GM23338 (cell line): ENCODE measurements at regions not wholly inside any gene's neighbourhood (a gene's known extent, or its start where the extent isn't known, plus 50 kb on each side); places are given as distances from the start of the nearest gene placed in this dataset.

Experiments used
- ATAC-seq: fragments of 200-7000 bp; cut with Tn5 transposase; 3 replicates; pipeline ENCODE4 v1.9.1; 2020
- DNase-seq: peaks from one replicate; pipeline ENCODE4 v3.0.0-alpha.2; 2015; ENCODE audit warnings: low spot score
- H2AFZ ChIP-seq: fragments of 200-600 bp; sonication (generic); 2 replicates; pipeline ENCODE4 v1.8.0; 2016; ENCODE audit warnings: antibody characterized with exemption, mild to moderate bottlenecking, moderate library complexity
- H3F3A ChIP-seq: fragments of 200-600 bp; sonication (generic); replicated peaks from 2 replicates; pipeline ENCODE4 v1.8.0; 2017; ENCODE audit warnings: antibody characterized with exemption, mixed run types, low read depth
- H3K27ac ChIP-seq: fragments of 200-600 bp; sonication (generic); 2 replicates; pipeline ENCODE4 v1.6.1; 2016; ENCODE audit warnings: low read depth
- H3K27me3 ChIP-seq: fragments of 200-600 bp; sonication (generic); 2 replicates; pipeline ENCODE4 v1.8.0; 2016; ENCODE audit warnings: mild to moderate bottlenecking, mixed run types, moderate library complexity; ENCODE audit not compliant: insufficient read depth
- H3K36me3 ChIP-seq: fragments of 200-600 bp; sonication (generic); 2 replicates; pipeline ENCODE4 v1.8.0; 2016; ENCODE audit warnings: mild to moderate bottlenecking; ENCODE audit not compliant: insufficient read depth
- H3K4me1 ChIP-seq: fragments of 200-600 bp; sonication (generic); 2 replicates; pipeline ENCODE4 v1.8.0; 2016; ENCODE audit warnings: mild to moderate bottlenecking, moderate library complexity; ENCODE audit not compliant: insufficient read depth
- H3K4me2 ChIP-seq: fragments of 200-600 bp; sonication (generic); 2 replicates; pipeline ENCODE4 v1.7.1; 2017; ENCODE audit warnings: mixed run types
- H3K4me3 ChIP-seq: fragments of 200-600 bp; sonication (generic); 2 replicates; pipeline ENCODE4 v1.6.1; 2016; ENCODE audit warnings: mixed run types
- H3K79me2 ChIP-seq: fragments of 200-600 bp; sonication (generic); replicated peaks from 2 replicates; pipeline ENCODE4 v1.8.0; 2017; ENCODE audit warnings: mild to moderate bottlenecking; ENCODE audit not compliant: insufficient read depth
- H3K9me2 ChIP-seq: fragments of 200-600 bp; sonication (generic); 2 replicates; pipeline ENCODE4 v1.8.0; 2017; ENCODE audit not compliant: insufficient read depth
- H4K20me1 ChIP-seq: fragments of 200-600 bp; sonication (generic); replicated peaks from 2 replicates; pipeline ENCODE4 v1.8.0; 2017; ENCODE audit warnings: mild to moderate bottlenecking; ENCODE audit not compliant: insufficient read depth
- H3K27ac Mint-ChIP-seq: 2 replicates; pipeline ENCODE4 v1.8.0; 2020; ENCODE audit warnings: inconsistent platforms, mild to moderate bottlenecking, moderate library complexity, mixed read lengths
- H3K27me3 Mint-ChIP-seq: 3 replicates; pipeline ENCODE4 v1.8.0; 2022; ENCODE audit warnings: low read depth, mild to moderate bottlenecking, moderate library complexity, mixed read lengths, inconsistent platforms; ENCODE audit not compliant: insufficient read depth, poor library complexity
- H3K36me3 Mint-ChIP-seq: 3 replicates; pipeline ENCODE4 v1.8.0; 2021; ENCODE audit warnings: low read depth, mild to moderate bottlenecking, inconsistent platforms, moderate library complexity, mixed read lengths
- H3K4me1 Mint-ChIP-seq: 3 replicates; pipeline ENCODE4 v1.8.0; 2020; ENCODE audit warnings: mild to moderate bottlenecking, inconsistent platforms, mixed read lengths
- H3K4me3 Mint-ChIP-seq: 3 replicates; pipeline ENCODE4 v1.8.0; 2021; ENCODE audit warnings: moderate library complexity, mild to moderate bottlenecking, inconsistent platforms, mixed read lengths
- H3K9me3 Mint-ChIP-seq: 3 replicates; pipeline ENCODE4 v1.8.0; 2020; ENCODE audit warnings: moderate library complexity, mild to moderate bottlenecking, inconsistent platforms, mixed read lengths
- CREB1 ChIP-seq: fragments of 250-450 bp; sonication (Bioruptor Pico); IDR thresholded peaks from 2 replicates; pipeline ENCODE4 v1.5.0; 2020; ENCODE audit warnings: low read depth, mild to moderate bottlenecking, moderate library complexity
- CTCF ChIP-seq, 2 experiments: fragments of 200-600 bp in 1 of 2; sonication (generic) in 1 of 2; conservative IDR thresholded peaks; 2 replicates each; pipeline versions ENCODE4 v1.5.1 to v1.6.1; 2016 to 2017; ENCODE audit warnings: antibody characterized with exemption in 2 of 2, low read depth in 2 of 2, mild to moderate bottlenecking in 2 of 2, moderate library complexity in 1 of 2
- ETS1 ChIP-seq: IDR thresholded peaks from 2 replicates; pipeline ENCODE4 v1.6.1; 2016; ENCODE audit warnings: antibody characterized with exemption
- EZH2 ChIP-seq: fragments of 200-600 bp; sonication (generic); IDR thresholded peaks from one replicate; pipeline ENCODE4 v1.8.0; 2017; ENCODE audit warnings: antibody characterized with exemption, mild to moderate bottlenecking, low read depth; ENCODE audit not compliant: unreplicated experiment
- EZH2phosphoT487 ChIP-seq: fragments of 200-600 bp; sonication (generic); IDR thresholded peaks from one replicate; pipeline ENCODE4 v1.8.1; 2018; ENCODE audit warnings: antibody characterized with exemption; ENCODE audit not compliant: unreplicated experiment
- JUNB ChIP-seq: IDR thresholded peaks from one replicate; pipeline ENCODE4 v1.6.1; 2016; ENCODE audit warnings: antibody characterized with exemption; ENCODE audit not compliant: unreplicated experiment
- NANOG ChIP-seq: IDR thresholded peaks from 2 replicates; pipeline ENCODE4 v1.6.1; 2016; ENCODE audit warnings: antibody characterized with exemption, borderline replicate concordance
- POLR2AphosphoS5 ChIP-seq: IDR thresholded peaks from 2 replicates; pipeline ENCODE4 v1.6.1; 2016; ENCODE audit warnings: antibody characterized with exemption, low read depth
- REST ChIP-seq: IDR thresholded peaks from one replicate; pipeline ENCODE4 v1.6.1; 2018; ENCODE audit warnings: antibody characterized with exemption; ENCODE audit not compliant: unreplicated experiment
- STAT1 ChIP-seq: IDR thresholded peaks from one replicate; pipeline ENCODE4 v1.6.1; 2016; ENCODE audit warnings: antibody characterized with exemption; ENCODE audit not compliant: unreplicated experiment
- ZNF114 ChIP-seq: fragments of 250-450 bp; sonication (Bioruptor Pico); IDR thresholded peaks from 2 replicates; pipeline ENCODE4 v1.5.0; 2020; ENCODE audit warnings: mild to moderate bottlenecking, moderate library complexity
- ZNF331 ChIP-seq: fragments of 250-450 bp; sonication (Bioruptor Pico); IDR thresholded peaks from 2 replicates; pipeline ENCODE4 v1.5.0; 2020; ENCODE audit warnings: low read depth, mild to moderate bottlenecking, moderate library complexity
- ZNF462 ChIP-seq: fragments of 250-450 bp; sonication (Bioruptor Pico); IDR thresholded peaks from 2 replicates; pipeline ENCODE4 v1.5.0; 2020; ENCODE audit warnings: mild to moderate bottlenecking, moderate library complexity

- no peaks in the 10 kb centered on the region for H3K4me1 ChIP-seq
- Mint-ChIP-seq H3K27me3 (no peaks in the 10 kb centered on the region), H3K27ac (no peak overlapping the region), H3K4me1 (no peaks in the 10 kb centered on the region), H3K36me3 (no peaks in the 10 kb centered on the region), H3K4me3 (no peak overlapping the region), H3K9me3 (no peaks in the 10 kb centered on the region)
- no peaks in the 10 kb centered on the region for H3K36me3 ChIP-seq
- H3K9me2 ChIP-seq, result no peaks in the 10 kb centered on the region; the same call in 1 of the 2 replicates
- no peaks in the 10 kb centered on the region for H3K79me2 ChIP-seq
- H3K4me3 ChIP-seq, result no peak overlapping the region
- H3F3A ChIP-seq, result no peaks in the 10 kb centered on the region
- H4K20me1 ChIP-seq, result no peaks in the 10 kb centered on the region
- H3K27ac ChIP-seq, result no peak overlapping the region
- ATAC-seq (no peak), DNase-seq (no peak)
- H3K27me3 ChIP-seq, result no peaks in the 10 kb centered on the region
- no peak overlapping the region for H3K4me2 ChIP-seq
- no peak for TF ChIP-seq ETS1
- no peak for TF ChIP-seq STAT1
- no peak for TF ChIP-seq ZNF462 (CRISPR knock-in tag)
- TF ChIP-seq EZH2phosphoT487, result no peak
- no peak for TF ChIP-seq NANOG
- no peak for TF ChIP-seq CREB1 (CRISPR knock-in tag)
- no peak for TF ChIP-seq EZH2
- TF ChIP-seq ZNF114 (CRISPR knock-in tag), result no peak
- TF ChIP-seq JUNB, result no peak
- no peak for TF ChIP-seq ZNF331 (CRISPR knock-in tag)
- TF ChIP-seq POLR2AphosphoS5, result no peak
- TF ChIP-seq REST, result no peak
- no peak for TF ChIP-seq CTCF (conservative IDR thresholded peaks at IDR 0.05; ENCODE audit: low read depth in 2 of 2)
- no peak overlapping the region; the same call in 1 of the 2 replicates for H2AFZ ChIP-seq
These were observed 281.2 kb downstream of the SETD4 start for GRCh38 chr21:35779167-35779566.
